PC-9 (cell line): ENCODE measurements at regions not wholly inside any gene's neighbourhood (a gene's known extent, or its start where the extent isn't known, plus 50 kb on each side); places are given as distances from the start of the nearest gene placed in this dataset.

Experiments
- BruUV-seq: library from RNA; stranded (reverse); fragments of 400-500 nt; replicated peaks from 2 replicates; lab custom pipeline; 2021; lab: Mats Ljungman, UMichigan
- CTCF ChIA-PET: fragments of 300-600 bp; sonication (Branson Sonifier 250); formaldehyde crosslinking; loops from one replicate; lab custom pipeline; 2022; ENCODE audit warnings: antibody characterized with exemption; lab: Charles Lee
- POLR2A ChIA-PET: fragments of 300-600 bp; sonication (Branson Sonifier 250); formaldehyde crosslinking; loops from one replicate; lab custom pipeline; 2022; ENCODE audit warnings: antibody characterized with exemption; ENCODE audit not compliant: unreplicated experiment; lab: Charles Lee
- DNase-seq, 2 experiments: peaks; one replicate each; pipeline versions ENCODE4 v3.0.0 to v3.0.0-alpha.2; 2015 to 2022; ENCODE audit warnings: mixed read lengths in 1 of 2
- H2AFZ ChIP-seq: fragments of 200-600 bp; sonication (generic); 2 replicates; pipeline ENCODE4 v1.8.1; 2017; ENCODE audit warnings: antibody characterized with exemption
- H3F3A ChIP-seq: fragments of 200-600 bp; sonication (generic); 2 replicates; pipeline ENCODE4 v1.8.1; 2017; ENCODE audit warnings: antibody characterized with exemption, mild to moderate bottlenecking, low read depth; ENCODE audit not compliant: insufficient read depth
- H3K27ac ChIP-seq: fragments of 200-600 bp; sonication (generic); 2 replicates; pipeline ENCODE4 v1.6.1; 2016; ENCODE audit warnings: mixed run types
- H3K27me3 ChIP-seq: fragments of 200-600 bp; sonication (generic); 2 replicates; pipeline ENCODE4 v1.6.1; 2016; ENCODE audit warnings: low read depth, mixed run types; ENCODE audit not compliant: insufficient read depth
- H3K36me3 ChIP-seq: fragments of 200-600 bp; sonication (generic); 2 replicates; pipeline ENCODE4 v1.6.1; 2016; ENCODE audit warnings: low read depth, mixed run types
- H3K4me1 ChIP-seq: fragments of 200-600 bp; sonication (generic); replicated peaks from 2 replicates; pipeline ENCODE4 v1.6.1; 2016; ENCODE audit warnings: mixed run types; ENCODE audit not compliant: insufficient read depth
- H3K4me2 ChIP-seq: fragments of 200-600 bp; sonication (generic); 2 replicates; pipeline ENCODE4 v1.6.1; 2017; ENCODE audit warnings: mixed run types
- H3K4me3 ChIP-seq: fragments of 200-600 bp; sonication (generic); 2 replicates; pipeline ENCODE4 v1.6.1; 2016; ENCODE audit warnings: mixed run types
- H3K79me2 ChIP-seq: fragments of 200-600 bp; sonication (generic); 2 replicates; pipeline ENCODE4 v1.6.1; 2017; ENCODE audit warnings: low read depth, mixed run types
- H3K9me2 ChIP-seq: fragments of 200-600 bp; sonication (generic); 2 replicates; pipeline ENCODE4 v1.8.1; 2017; ENCODE audit warnings: mild to moderate bottlenecking; ENCODE audit not compliant: insufficient read depth
- H3K9me3 ChIP-seq: fragments of 200-600 bp; sonication (generic); 2 replicates; pipeline ENCODE4 v1.8.1; 2016; ENCODE audit warnings: low read depth; ENCODE audit not compliant: insufficient read depth
- H4K20me1 ChIP-seq: fragments of 200-600 bp; sonication (generic); 2 replicates; pipeline ENCODE4 v1.8.1; 2017; ENCODE audit not compliant: insufficient read depth
- CTCF ChIP-seq: fragments of 200-600 bp; sonication (generic); conservative IDR thresholded peaks from 2 replicates; pipeline ENCODE4 v1.6.1; 2017; ENCODE audit warnings: mixed run types, antibody characterized with exemption, mild to moderate bottlenecking, moderate library complexity
- EZH2 ChIP-seq: fragments of 200-600 bp; sonication (generic); IDR thresholded peaks from 2 replicates; pipeline ENCODE4 v1.8.0; 2017; ENCODE audit warnings: antibody characterized with exemption, low read depth
- intact Hi-C: fragments of 100-400 bp; cut with micrococcal nuclease; formaldehyde crosslinking; loops from one replicate; pipeline ENCODE4 v1.10.0; 2022; ENCODE audit not compliant: unreplicated experiment

GRCh38 chr1:4137621-4138415, 237.7 kb upstream of the C1orf174 start:
- Histone ChIP-seq H3K27me3 (peaks cover 87% of the 10 kb centered on the region), H3K9me2 (no peaks in the 10 kb centered on the region), H2AFZ (no peak overlapping the region), H4K20me1 (no peaks in the 10 kb centered on the region), H3K4me2 (no peak overlapping the region), H3K4me1 (no peaks in the 10 kb centered on the region), H3K36me3 (no peaks in the 10 kb centered on the region), H3K27ac (no peak overlapping the region), H3F3A (no peaks in the 10 kb centered on the region), H3K4me3 (no peak overlapping the region), H3K9me3 (no peaks in the 10 kb centered on the region), H3K79me2 (no peaks in the 10 kb centered on the region)
- ChIA-PET POLR2A (no interaction called here), CTCF (no interaction called here)
- TF ChIP-seq EZH2 (no peak), CTCF (no peak)
- no peak for DNase-seq
- BruUV-seq: no TSS peak
- intact Hi-C loops: no loop called here

GRCh38 chr1:4139646-4140045, 239.6 kb upstream of the C1orf174 start:
- Histone ChIP-seq H2AFZ (no peak overlapping the region), H3K4me1 (no peaks in the 10 kb centered on the region), H3K27me3 (peaks cover 75% of the 10 kb centered on the region), H3F3A (no peaks in the 10 kb centered on the region), H3K27ac (no peak overlapping the region), H3K36me3 (no peaks in the 10 kb centered on the region), H3K9me3 (no peaks in the 10 kb centered on the region), H3K9me2 (no peaks in the 10 kb centered on the region), H3K4me2 (no peak overlapping the region), H3K79me2 (no peaks in the 10 kb centered on the region), H3K4me3 (no peak overlapping the region), H4K20me1 (no peaks in the 10 kb centered on the region)
- TF ChIP-seq CTCF: no peak
- no peak for TF ChIP-seq EZH2
- BruUV-seq: no TSS peak
- ChIA-PET POLR2A (no interaction called here), CTCF (no interaction called here)
- DNase-seq: no peak
- intact Hi-C loops: no loop called here

- Histone ChIP-seq H3K9me2 (no peaks in the 10 kb centered on the region), H4K20me1 (no peaks in the 10 kb centered on the region), H3K9me3 (no peaks in the 10 kb centered on the region), H3K4me3 (no peak overlapping the region), H3F3A (no peaks in the 10 kb centered on the region), H3K4me2 (no peak overlapping the region), H3K27me3 (peaks cover 69% of the 10 kb centered on the region), H2AFZ (no peak overlapping the region), H3K36me3 (no peaks in the 10 kb centered on the region), H3K4me1 (no peaks in the 10 kb centered on the region), H3K27ac (no peak overlapping the region), H3K79me2 (no peaks in the 10 kb centered on the region)
- ChIA-PET POLR2A (no interaction called here), CTCF (no interaction called here)
- no peak for DNase-seq
- intact Hi-C loops: no loop called here
- no peak for TF ChIP-seq EZH2
- TF ChIP-seq CTCF: no peak
- no TSS peak for BruUV-seq
Observed at GRCh38 chr1:4140241-4140640, 240.2 kb upstream of the C1orf174 start.
